ENCODE measurements at regions not wholly inside any gene's neighbourhood (a gene's known extent, or its start where the extent isn't known, plus 50 kb on each side); places are given as distances from the start of the nearest gene placed in this dataset.
A peak's percentile ranks its signal among the peaks of the same experiment; 100 is the strongest.

- peak; percentile 28 for ATAC-seq
- intact Hi-C loops (cut with micrococcal nuclease) = no loop called here
Measured at GRCh38 chr2:64220265-64220664, 76.0 kb upstream of the PELI1 start.

GRCh38 chr2:64220894-64221617 lies 76.8 kb upstream of the PELI1 start:
- DNase-seq (no peak), ATAC-seq (no peak)
- intact Hi-C loops (cut with micrococcal nuclease) = no loop called here

More at GRCh38 chr2:64220265-64220664, 76.0 kb upstream of the PELI1 start:
- no peak for DNase-seq

GRCh38 chr2:64221935-64222334 lies 77.7 kb upstream of the PELI1 start:
- DNase-seq (no peak), ATAC-seq (peak; percentile 16)
- intact Hi-C loops (cut with micrococcal nuclease) = no loop called here

DNA sequence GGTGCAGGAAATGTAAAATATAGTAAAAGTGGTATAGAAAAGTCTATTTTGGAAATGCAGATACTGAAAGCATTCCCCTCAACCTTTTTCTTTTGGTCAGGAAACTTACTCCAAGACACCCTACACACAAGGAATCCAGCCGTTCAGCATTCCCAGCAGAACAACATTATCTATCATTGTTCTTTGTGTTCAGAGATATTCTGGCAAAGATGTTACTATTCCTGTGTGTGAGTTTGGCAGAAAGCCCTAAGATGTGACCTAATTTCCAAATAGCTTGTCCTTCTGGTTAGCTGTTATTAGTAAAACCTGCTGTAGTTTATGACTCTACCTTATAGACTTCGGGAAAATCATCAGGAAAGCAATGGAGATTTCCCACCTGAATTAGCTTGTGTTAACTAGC lies 78.1 kb upstream of the PELI1 start:
- peak; percentile 86 for ATAC-seq
- no peak for DNase-seq
- intact Hi-C loops (cut with micrococcal nuclease) = no loop called here

DNA sequence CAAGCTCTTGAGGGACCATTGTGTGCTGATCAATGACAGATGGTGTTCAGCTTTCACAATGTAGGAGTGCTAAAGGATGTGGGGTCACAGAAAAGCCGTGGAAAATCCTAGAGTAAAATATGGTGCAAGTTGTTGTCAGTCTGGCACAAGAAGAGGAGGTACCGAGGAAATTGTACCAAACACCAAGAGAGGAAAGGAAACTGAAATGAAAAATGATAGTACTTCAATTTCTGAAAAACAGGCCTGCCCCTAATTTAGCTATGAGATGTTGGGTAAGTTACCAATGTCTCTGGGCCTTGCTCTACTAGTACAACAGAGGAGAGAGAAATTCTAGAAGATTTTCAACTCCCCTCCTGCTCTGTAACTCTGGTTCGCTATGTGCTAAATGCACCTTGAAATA lies 78.8 kb upstream of the PELI1 start:
- intact Hi-C loops (cut with micrococcal nuclease) = no loop called here
- ATAC-seq (no peak), DNase-seq (no peak)

DNA sequence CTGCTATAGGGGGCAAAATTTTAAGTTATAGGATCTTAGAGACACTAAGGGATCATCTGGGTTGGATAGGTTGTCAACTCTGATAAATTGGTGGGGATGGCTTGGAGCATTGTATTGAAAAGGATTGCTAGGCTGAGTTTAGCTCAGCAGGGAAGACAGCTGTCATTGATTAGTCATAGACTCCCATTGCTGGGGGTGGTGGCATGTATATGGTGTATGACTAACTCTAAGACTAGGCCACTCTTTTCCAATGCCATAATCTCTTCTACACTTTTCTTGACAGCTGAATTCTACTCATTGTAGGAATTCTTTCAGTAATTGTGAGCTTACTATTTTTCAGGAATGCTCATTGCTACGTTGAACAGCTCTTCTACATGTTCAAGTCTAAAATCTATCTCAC lies 81.3 kb upstream of the PELI1 start:
- intact Hi-C loops (cut with micrococcal nuclease) = no loop called here
- ATAC-seq (no peak), DNase-seq (no peak)

- ATAC-seq = no peak
- intact Hi-C loops (cut with micrococcal nuclease) = no loop called here
- no peak for DNase-seq
Measured at GRCh38 chr2:64226611-64227010, 82.4 kb upstream of the PELI1 start.

GRCh38 chr2:64227603-64228125 lies 83.4 kb upstream of the PELI1 start:
- no peak for ATAC-seq
- no peak for DNase-seq
- intact Hi-C loops (cut with micrococcal nuclease) = no loop called here

GRCh38 chr2:64228126-64228678 lies 84.0 kb upstream of the PELI1 start:
- intact Hi-C loops (cut with micrococcal nuclease) = no loop called here
- DNase-seq = peak; percentile 92
- peak; percentile 99 for ATAC-seq

- DNase-seq (no peak), ATAC-seq (no peak)
- intact Hi-C loops (cut with micrococcal nuclease) = no loop called here
Measured at GRCh38 chr2:64228918-64229317, 84.7 kb upstream of the PELI1 start.

- intact Hi-C loops (cut with micrococcal nuclease) = no loop called here
Measured at GRCh38 chr2:64230540-64230939, 86.3 kb upstream of the PELI1 start.

DNA sequence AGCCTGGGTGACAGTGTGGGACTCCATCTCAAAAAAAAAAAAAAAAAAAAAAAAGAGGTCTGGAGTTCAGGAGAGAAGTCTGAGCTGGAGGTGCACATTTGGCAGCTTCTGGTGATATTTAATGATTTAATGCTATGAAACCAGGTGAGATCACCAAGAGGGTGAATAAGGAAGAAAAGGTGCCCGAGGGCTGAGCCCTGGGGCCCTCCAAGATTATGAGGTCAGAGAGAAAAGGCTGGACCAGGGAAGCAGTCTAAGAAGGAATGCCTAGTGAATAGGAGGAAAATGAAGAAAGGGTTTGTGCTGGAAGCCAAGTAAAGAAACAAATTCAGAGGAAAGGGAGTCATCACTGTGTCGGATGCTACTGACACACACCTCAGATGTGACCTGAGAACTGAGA lies 88.0 kb upstream of the PELI1 start:
- intact Hi-C loops (cut with micrococcal nuclease) = no loop called here
- no peak for DNase-seq
- ATAC-seq = no peak

More at GRCh38 chr2:64230540-64230939, 86.3 kb upstream of the PELI1 start:
- ATAC-seq = no peak
- DNase-seq = no peak

- intact Hi-C loops (cut with micrococcal nuclease) = no loop called here
- no peak for ATAC-seq
- DNase-seq = no peak
Measured at GRCh38 chr2:64233376-64233922, 89.2 kb upstream of the PELI1 start.

DNA sequence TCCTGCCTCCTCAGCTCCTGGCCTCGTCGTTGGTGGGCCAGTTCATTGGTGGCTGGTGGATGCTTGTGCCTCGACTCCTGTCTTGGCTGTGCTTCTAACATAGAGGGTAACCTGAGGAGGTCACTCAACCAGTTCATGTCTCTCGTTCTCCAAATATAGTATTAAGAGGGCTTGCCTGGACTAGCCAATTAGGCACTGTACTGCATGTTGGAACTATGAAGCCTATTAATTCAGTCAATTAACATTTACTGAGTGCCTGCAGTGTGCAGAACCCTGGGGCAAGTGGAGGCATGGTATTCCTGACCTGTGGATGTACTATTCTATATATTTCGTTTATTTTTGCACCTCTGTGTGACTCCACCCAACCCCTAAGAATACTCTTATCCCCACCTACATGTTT lies 89.9 kb upstream of the PELI1 start:
- DNase-seq (no peak), ATAC-seq (no peak)
- intact Hi-C loops (cut with micrococcal nuclease) = no loop called here

DNA sequence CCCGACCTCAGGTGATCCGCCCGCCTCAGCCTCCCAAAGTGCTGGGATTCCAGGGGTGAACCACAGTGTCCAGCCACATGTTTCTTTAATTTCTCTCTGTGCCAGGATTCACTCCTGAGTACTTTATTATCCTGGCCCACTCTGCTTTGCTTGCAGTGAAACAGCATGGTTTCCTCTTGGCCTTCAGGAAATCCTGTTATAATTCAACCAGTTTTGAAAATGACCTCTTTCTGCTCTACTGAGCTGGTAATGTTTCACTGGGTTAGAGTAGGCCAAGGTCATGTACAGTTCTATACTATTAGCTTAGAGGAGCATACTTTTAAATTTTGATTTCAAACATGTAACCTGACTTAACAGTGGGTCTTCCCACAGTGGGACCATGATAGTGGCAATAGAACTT lies 90.6 kb upstream of the PELI1 start:
- ATAC-seq = no peak
- DNase-seq = no peak
- intact Hi-C loops (cut with micrococcal nuclease) = no loop called here

GRCh38 chr2:64237266-64237665 lies 93.0 kb upstream of the PELI1 start:
- intact Hi-C loops (cut with micrococcal nuclease) = no loop called here
- DNase-seq (no peak), ATAC-seq (no peak)

- DNase-seq = no peak
- no peak for ATAC-seq
- intact Hi-C loops (cut with micrococcal nuclease) = no loop called here
Measured at GRCh38 chr2:64238799-64239198, 94.6 kb upstream of the PELI1 start.

GRCh38 chr2:64243081-64244036 lies 99.1 kb upstream of the PELI1 start:
- DNase-seq (no peak), ATAC-seq (peak; percentile 56)
- intact Hi-C loops (cut with micrococcal nuclease) = no loop called here

DNA sequence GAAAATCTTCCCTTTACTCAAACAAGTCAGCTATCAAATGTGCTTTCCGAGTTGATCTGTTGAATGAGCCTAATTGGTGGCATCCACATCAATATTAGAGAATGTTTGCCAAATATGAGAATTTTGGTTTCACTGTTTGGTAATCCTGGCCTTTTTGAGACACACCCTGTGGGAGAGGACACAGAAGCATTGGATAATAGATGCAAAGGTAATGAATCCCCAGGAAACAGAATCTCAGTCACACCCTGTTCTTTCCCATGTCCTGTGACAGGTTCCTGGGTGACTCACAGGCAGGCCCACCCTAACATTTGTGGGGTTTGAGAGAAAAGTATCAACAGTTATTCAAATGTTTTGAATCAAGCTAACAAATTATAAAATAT lies 99.8 kb upstream of the PELI1 start:
- no peak for DNase-seq
- peak; percentile 54 for ATAC-seq
- intact Hi-C loops (cut with micrococcal nuclease) = no loop called here

DNA sequence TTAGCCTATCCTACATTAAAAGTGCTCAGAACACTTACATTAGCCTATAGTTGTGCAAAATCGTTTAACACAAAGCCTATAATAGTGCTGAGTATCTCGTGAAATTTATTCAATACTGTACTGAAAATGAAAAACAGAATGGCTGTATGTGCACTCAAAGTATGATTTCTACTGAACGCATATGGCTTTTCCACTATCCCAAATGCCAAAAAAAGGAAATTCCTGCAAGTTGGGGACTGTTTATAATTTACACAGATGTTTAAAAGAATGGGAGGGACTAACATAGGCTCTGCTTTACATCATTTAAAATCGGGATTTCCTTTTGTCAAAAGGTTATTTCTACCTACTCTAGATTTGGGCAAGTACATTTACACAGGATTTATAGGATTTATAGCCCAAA lies 101.4 kb upstream of the PELI1 start:
- intact Hi-C loops (cut with micrococcal nuclease) = no loop called here
- DNase-seq (no peak), ATAC-seq (no peak)

Data from left ventricle myocardium superior (tissue), 1 donor.